ENCODE measurements at regions not wholly inside any gene's neighbourhood (a gene's known extent, or its start where the extent isn't known, plus 50 kb on each side); places are given as distances from the start of the nearest gene placed in this dataset.

- no peak for DNase-seq
- Histone ChIP-seq H3K4me3 (no peak overlapping the region), H3K4me1 (no peaks in the 10 kb centered on the region), H3K27ac (no peak overlapping the region), H3K27me3 (no peaks in the 10 kb centered on the region), H3K9me3 (peaks cover 0 to 5% of the 10 kb centered on the region in 2 donors), H3K36me3 (no peaks in the 10 kb centered on the region)
- TF ChIP-seq CTCF (IDR thresholded peaks at IDR 0.05) = no peak
- intact Hi-C loops (cut with DNase I) = no loop called here
- ATAC-seq = no peak
Observed at GRCh38 chr11:116145187-116145865, 627.5 kb downstream of the BUD13 start.

- no peak overlapping the region for H3K4me3 ChIP-seq
- TF ChIP-seq CTCF (IDR thresholded peaks at IDR 0.05) = no peak
- DNase-seq = no peak
- H3K27me3 ChIP-seq = no peaks in the 10 kb centered on the region
- H3K9me3 ChIP-seq = peaks cover 0 to 5% of the 10 kb centered on the region in 2 donors
- no peaks in the 10 kb centered on the region for H3K4me1 ChIP-seq
- ATAC-seq = no peak
- H3K27ac ChIP-seq = no peak overlapping the region
- intact Hi-C loops (cut with DNase I) = no loop called here
- H3K36me3 ChIP-seq = no peaks in the 10 kb centered on the region
Observed at GRCh38 chr11:116144387-116144958, 628.3 kb downstream of the BUD13 start.

- H3K9me3 ChIP-seq = no peaks in the 10 kb centered on the region
- no peak overlapping the region for H3K4me3 ChIP-seq
- no peaks in the 10 kb centered on the region for H3K36me3 ChIP-seq
- intact Hi-C loops (cut with DNase I) = loop anchor here in 1 of 2 donors (2.0 kb wide), 1 partner anchor 43 kb away; no protein-coding TSS in a partner anchor
- no peak for TF ChIP-seq CTCF (IDR thresholded peaks at IDR 0.05)
- DNase-seq = no peak
- no peaks in the 10 kb centered on the region for H3K4me1 ChIP-seq
- no peak for ATAC-seq
- H3K27me3 ChIP-seq = no peaks in the 10 kb centered on the region
- H3K27ac ChIP-seq = no peak overlapping the region
Observed at GRCh38 chr11:116138280-116138679, 634.1 kb upstream of the CADM1 start.

GRCh38 chr11:116137753-116138152 is 633.5 kb upstream of the CADM1 start:
- no peak overlapping the region for H3K4me3 ChIP-seq
- DNase-seq (no peak), ATAC-seq (no peak)
- intact Hi-C loops (cut with DNase I) = loop anchor here in 1 of 2 donors (2.0 kb wide), 1 partner anchor 43 kb away; no protein-coding TSS in a partner anchor
- no peaks in the 10 kb centered on the region for H3K9me3 ChIP-seq
- no peak for TF ChIP-seq CTCF (IDR thresholded peaks at IDR 0.05)
- no peak overlapping the region for H3K27ac ChIP-seq
- no peaks in the 10 kb centered on the region for H3K4me1 ChIP-seq
- H3K36me3 ChIP-seq = no peaks in the 10 kb centered on the region
- no peaks in the 10 kb centered on the region for H3K27me3 ChIP-seq

- H3K36me3 ChIP-seq = no peaks in the 10 kb centered on the region
- ATAC-seq = no peak
- no peak overlapping the region for H3K27ac ChIP-seq
- TF ChIP-seq CTCF (IDR thresholded peaks at IDR 0.05) = no peak
- no peaks in the 10 kb centered on the region for H3K4me1 ChIP-seq
- no peaks in the 10 kb centered on the region for H3K27me3 ChIP-seq
- H3K9me3 ChIP-seq = no peaks in the 10 kb centered on the region
- DNase-seq = no peak
- intact Hi-C loops (cut with DNase I) = no loop called here
- no peak overlapping the region for H3K4me3 ChIP-seq
Observed at GRCh38 chr11:116136987-116137674, 632.9 kb upstream of the CADM1 start.
